ENCODE measurements at regions not wholly inside any gene's neighbourhood (a gene's known extent, or its start where the extent isn't known, plus 50 kb on each side); places are given as distances from the start of the nearest gene placed in this dataset.

GRCh38 chr12:20213723-20214625 lies 154.4 kb upstream of the PDE3A start:
- ChIA-PET CTCF (interaction anchor here (1.0 to 1.1 kb wide), 2 partner anchors 387 to 475 kb away, joined by 3 to 5 read pairs; no protein-coding TSS in a partner anchor), POLR2A (no interaction called here)
- H3K27ac ChIP-seq (ENCODE audit: low read depth, low read length): no peak overlapping the region
- TF ChIP-seq, protein P1, sequence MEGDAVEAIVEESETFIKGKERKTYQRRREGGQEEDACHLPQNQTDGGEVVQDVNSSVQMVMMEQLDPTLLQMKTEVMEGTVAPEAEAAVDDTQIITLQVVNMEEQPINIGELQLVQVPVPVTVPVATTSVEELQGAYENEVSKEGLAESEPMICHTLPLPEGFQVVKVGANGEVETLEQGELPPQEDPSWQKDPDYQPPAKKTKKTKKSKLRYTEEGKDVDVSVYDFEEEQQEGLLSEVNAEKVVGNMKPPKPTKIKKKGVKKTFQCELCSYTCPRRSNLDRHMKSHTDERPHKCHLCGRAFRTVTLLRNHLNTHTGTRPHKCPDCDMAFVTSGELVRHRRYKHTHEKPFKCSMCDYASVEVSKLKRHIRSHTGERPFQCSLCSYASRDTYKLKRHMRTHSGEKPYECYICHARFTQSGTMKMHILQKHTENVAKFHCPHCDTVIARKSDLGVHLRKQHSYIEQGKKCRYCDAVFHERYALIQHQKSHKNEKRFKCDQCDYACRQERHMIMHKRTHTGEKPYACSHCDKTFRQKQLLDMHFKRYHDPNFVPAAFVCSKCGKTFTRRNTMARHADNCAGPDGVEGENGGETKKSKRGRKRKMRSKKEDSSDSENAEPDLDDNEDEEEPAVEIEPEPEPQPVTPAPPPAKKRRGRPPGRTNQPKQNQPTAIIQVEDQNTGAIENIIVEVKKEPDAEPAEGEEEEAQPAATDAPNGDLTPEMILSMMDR (IDR thresholded peaks at IDR 0.05; ENCODE audit: low read depth, low read length): no peak
- H3K4me3 ChIP-seq (ENCODE audit: low read depth, low read length): no peak overlapping the region
- H3K27me3 ChIP-seq (ENCODE audit: control insufficient read depth, insufficient read depth, low read length): no peaks in the 10 kb centered on the region
- DNase-seq (ENCODE audit: low read depth, low spot score): no peak
- H3K9me3 ChIP-seq (ENCODE audit: control insufficient read depth, insufficient read depth, low read length): no peaks in the 10 kb centered on the region

GRCh38 chr12:20220339-20220738 lies 148.0 kb upstream of the PDE3A start:
- ChIA-PET CTCF (interaction anchor here (0.7 to 1.7 kb wide), 3 partner anchors 303 to 481 kb away, joined by 3 to 10 read pairs (median 5); no protein-coding TSS in a partner anchor), POLR2A (no interaction called here)
- Histone ChIP-seq H3K27me3 (ENCODE audit: control insufficient read depth, insufficient read depth, low read length) (no peaks in the 10 kb centered on the region), H3K27ac (ENCODE audit: low read depth, low read length) (no peak overlapping the region), H3K9me3 (ENCODE audit: control insufficient read depth, insufficient read depth, low read length) (no peaks in the 10 kb centered on the region), H3K4me3 (ENCODE audit: low read depth, low read length) (no peak overlapping the region)
- DNase-seq (ENCODE audit: low read depth, low spot score): no peak
- TF ChIP-seq, protein P1 (IDR thresholded peaks at IDR 0.05; ENCODE audit: low read depth, low read length): peak; percentile 33; the same call in 1 of the 2 replicates

GRCh38 chr12:20232931-20233675 lies 135.2 kb upstream of the PDE3A start:
- TF ChIP-seq, protein P1 (IDR thresholded peaks at IDR 0.05; ENCODE audit: low read depth, low read length): no peak
- ChIA-PET CTCF (interaction anchor here (0.5 to 0.7 kb wide), 2 partner anchors 12 to 339 kb away, joined by 3 to 4 read pairs; no protein-coding TSS in a partner anchor), POLR2A (no interaction called here)
- Histone ChIP-seq H3K4me3 (ENCODE audit: low read depth, low read length) (no peak overlapping the region), H3K9me3 (ENCODE audit: control insufficient read depth, insufficient read depth, low read length) (no peaks in the 10 kb centered on the region), H3K27ac (ENCODE audit: low read depth, low read length) (no peak overlapping the region), H3K27me3 (ENCODE audit: control insufficient read depth, insufficient read depth, low read length) (no peaks in the 10 kb centered on the region)
- DNase-seq (ENCODE audit: low read depth, low spot score): no peak

GRCh38 chr12:20234474-20234873 lies 133.9 kb upstream of the PDE3A start:
- Histone ChIP-seq H3K9me3 (ENCODE audit: control insufficient read depth, insufficient read depth, low read length) (no peaks in the 10 kb centered on the region), H3K27ac (ENCODE audit: low read depth, low read length) (no peak overlapping the region), H3K27me3 (ENCODE audit: control insufficient read depth, insufficient read depth, low read length) (no peaks in the 10 kb centered on the region), H3K4me3 (ENCODE audit: low read depth, low read length) (no peak overlapping the region)
- ChIA-PET POLR2A (no interaction called here), CTCF (no interaction called here)
- TF ChIP-seq, protein P1 (IDR thresholded peaks at IDR 0.05; ENCODE audit: low read depth, low read length): no peak
- DNase-seq (ENCODE audit: low read depth, low spot score): no peak

- Histone ChIP-seq H3K9me3 (ENCODE audit: control insufficient read depth, insufficient read depth, low read length) (no peaks in the 10 kb centered on the region), H3K27ac (ENCODE audit: low read depth, low read length) (no peak overlapping the region), H3K4me3 (ENCODE audit: low read depth, low read length) (no peak overlapping the region), H3K27me3 (ENCODE audit: control insufficient read depth, insufficient read depth, low read length) (no peaks in the 10 kb centered on the region)
- no peak for DNase-seq (ENCODE audit: low read depth, low spot score)
- CTCF ChIA-PET: no interaction called here
- TF ChIP-seq, protein P1 (IDR thresholded peaks at IDR 0.05; ENCODE audit: low read depth, low read length): no peak
- POLR2A ChIA-PET: no interaction called here
Measured at GRCh38 chr12:20237091-20237490, 131.2 kb upstream of the PDE3A start.
